ENCODE measurements at regions not wholly inside any gene's neighbourhood (a gene's known extent, or its start where the extent isn't known, plus 50 kb on each side); places are given as distances from the start of the nearest gene placed in this dataset.
"Not testable (repeated sequence)": the region's sequence is repeated elsewhere in the genome, so short reads cannot be mapped to it uniquely, and the experiment has no call there.

- no peak for DNase-seq (ENCODE audit: low spot score)
Observed at GRCh38 chr14:106044515-106044914, 518.1 kb downstream of the TMEM121 start.

DNA sequence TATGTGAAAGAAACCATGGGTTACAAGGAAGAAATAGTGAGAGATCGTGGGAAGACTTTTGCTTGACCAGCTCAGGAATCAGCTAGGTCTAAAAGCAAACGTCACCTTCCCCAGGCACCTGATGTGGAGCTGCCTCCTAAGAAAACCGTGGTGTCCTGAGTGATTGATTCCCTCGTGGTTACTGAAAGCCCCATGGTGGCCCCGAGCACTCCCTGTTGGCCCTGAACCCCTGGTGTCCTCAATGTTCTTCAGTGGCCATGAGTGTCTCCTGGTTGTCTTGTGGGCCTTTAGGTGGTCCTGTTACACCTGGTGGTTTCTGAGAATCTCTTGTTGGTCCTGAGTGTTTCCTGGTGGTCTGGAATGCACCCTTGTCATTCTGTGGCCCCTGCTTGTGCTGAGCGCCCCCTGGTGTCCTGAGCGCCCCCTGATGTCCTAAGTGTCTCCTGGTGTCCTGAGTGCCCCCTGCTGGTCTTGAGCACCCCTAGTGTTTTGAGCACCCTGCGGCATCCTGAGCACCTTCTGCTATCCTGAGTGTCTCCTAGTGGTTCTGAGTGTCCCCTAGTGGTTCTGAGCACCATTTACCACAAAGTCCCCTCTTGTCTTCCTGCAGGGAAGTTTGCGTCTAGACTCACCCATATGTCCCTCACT is 518.7 kb downstream of the TMEM121 start:
- DNase-seq (ENCODE audit: low spot score): no peak

DNA sequence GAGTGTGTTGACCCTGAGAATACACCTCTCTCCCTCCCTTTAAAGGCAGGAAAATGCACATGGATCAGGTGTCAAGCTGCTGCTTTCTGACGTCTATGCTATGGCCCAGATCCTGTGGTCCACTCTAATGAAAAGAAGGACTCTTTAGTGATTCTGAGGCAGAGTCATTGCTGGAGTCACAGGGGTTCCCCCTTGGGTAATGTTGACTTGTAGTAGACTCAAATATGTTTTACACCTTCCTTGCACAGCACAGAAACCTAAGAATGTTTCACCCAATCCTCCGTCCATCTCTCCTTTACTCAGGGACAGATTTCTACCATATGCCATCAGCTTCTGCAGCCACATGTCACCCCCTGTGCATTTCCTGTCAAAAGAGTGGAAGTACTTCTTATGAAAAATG is 525.4 kb downstream of the TMEM121 start:
- no peak for DNase-seq (ENCODE audit: low spot score)

DNA sequence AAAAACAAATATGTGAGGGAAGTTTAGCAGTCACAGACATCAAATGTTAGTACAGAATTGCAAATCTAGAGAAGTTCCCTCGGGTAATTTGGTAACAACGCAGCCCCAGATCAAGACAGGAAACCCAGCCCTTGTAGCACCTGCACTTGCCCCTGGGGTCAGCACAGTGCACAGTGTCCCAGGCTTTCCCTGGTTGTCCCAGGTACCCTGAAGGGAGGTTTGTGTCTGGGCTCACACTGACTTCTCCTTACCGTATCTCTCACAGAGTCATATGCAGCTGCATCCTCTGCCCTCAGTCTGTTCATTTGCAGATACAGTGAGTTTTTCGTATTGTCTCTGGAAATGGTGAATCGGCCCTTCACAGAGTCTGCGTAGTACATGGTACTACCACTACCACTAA is 528.9 kb downstream of the TMEM121 start:
- no peak for DNase-seq (ENCODE audit: low spot score)

DNA sequence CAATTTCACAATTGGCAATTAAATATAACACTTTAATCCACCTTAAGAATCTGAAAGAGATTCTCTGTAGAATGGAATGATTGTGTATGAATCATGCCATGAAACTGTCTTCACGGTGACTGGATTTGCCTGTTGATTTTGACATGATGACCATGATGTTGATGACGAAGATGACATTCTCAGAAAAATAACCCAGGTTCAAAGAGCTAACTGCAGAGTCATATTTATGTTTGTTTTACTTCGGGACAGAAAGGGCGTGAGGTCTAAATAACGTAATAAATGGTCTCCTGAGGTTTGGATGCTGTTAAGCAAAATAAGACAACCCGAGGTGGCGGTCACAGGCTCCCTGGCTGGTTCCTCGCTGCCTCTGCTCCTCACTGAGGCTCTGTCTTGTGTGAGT is 532.0 kb downstream of the TMEM121 start:
- DNase-seq (ENCODE audit: low spot score): no peak

GRCh38 chr14:106060276-106060975 is 534.0 kb downstream of the TMEM121 start:
- no peak for DNase-seq (ENCODE audit: low spot score)

- not testable (repeated sequence) for DNase-seq (ENCODE audit: low spot score)
Observed at GRCh38 chr14:106061877-106062500, 535.6 kb downstream of the TMEM121 start.

DNA sequence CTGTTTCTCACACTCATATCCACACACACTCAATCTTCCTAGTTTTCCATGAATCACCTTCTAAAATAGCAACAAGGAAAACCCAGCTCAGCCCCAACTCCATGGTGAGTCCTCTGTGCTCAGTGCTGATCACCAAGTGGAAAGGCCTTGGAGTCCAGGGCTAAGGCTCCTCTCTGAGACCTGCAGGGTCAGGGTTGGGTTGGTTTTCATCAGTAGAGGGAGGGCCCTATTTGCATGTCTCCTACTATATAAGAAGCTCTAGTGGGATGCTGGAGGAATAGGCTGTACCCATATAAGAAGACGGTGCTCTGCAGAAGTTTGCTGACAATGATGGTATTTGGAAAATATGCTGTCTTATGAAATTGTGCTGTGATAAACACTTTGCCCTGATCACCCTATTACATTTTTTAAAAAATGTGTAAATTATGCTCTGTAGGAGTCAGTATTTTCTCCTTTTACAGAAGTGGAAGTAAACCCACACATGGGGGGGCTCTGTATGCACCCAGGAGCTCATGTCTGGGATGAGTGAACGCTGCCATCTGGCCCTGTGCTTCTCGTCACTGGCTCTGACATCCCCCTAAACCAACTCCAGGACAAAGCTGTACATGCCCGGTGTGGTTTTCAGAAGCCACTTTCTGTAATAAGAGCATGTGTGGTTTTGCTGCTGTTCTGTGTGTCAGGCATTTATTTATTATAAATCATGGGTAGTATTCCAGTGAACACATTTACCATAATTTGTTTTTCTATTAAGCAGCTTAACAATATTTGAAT is 536.3 kb downstream of the TMEM121 start:
- DNase-seq (ENCODE audit: low spot score): no peak

- no peak for DNase-seq (ENCODE audit: low spot score)
Observed at GRCh38 chr14:106067935-106068334, 541.6 kb downstream of the TMEM121 start.

DNA sequence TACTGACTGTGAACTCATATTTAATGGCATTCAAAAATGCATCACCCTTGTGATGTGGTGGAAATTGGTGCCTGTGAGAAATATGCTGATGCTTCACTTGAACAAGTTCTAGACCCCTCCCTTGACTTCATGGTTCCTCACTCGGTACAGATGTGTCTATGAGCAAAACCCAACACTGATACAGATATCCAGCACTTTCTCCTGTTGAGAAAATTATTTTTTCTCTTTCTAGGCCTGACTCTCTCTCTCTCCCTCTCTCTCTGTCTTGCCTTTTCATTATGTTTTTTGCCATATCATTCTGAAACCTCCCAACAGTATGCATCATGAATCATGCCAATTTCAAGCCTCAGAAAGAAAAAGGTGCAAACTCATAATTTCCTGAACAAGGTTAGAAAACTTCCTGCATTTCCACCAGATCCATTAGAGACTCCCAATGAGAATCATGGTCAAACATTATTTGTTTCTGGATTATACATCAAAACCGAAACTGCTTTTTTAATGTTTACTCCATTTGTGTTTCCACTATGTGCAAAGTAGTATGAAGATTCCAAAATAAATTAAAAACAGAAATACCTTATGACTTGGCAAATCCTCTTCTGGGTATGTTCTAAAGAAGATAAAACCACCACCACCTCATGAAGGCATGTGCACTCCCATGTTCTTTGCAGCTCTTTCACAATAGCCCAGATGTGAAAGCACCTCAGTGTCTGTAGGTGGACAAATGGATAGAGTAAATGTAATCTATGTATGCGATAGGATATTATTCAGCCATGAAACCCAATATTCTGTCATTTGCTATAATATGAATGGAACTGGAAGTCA is 543.6 kb downstream of the TMEM121 start:
- no peak for DNase-seq (ENCODE audit: low spot score)

GRCh38 chr14:106080922-106081321 is 554.5 kb downstream of the TMEM121 start:
- DNase-seq (ENCODE audit: low spot score): no peak

GRCh38 chr14:106081721-106082120 is 555.3 kb downstream of the TMEM121 start:
- not testable (repeated sequence) for DNase-seq (ENCODE audit: low spot score)

DNA sequence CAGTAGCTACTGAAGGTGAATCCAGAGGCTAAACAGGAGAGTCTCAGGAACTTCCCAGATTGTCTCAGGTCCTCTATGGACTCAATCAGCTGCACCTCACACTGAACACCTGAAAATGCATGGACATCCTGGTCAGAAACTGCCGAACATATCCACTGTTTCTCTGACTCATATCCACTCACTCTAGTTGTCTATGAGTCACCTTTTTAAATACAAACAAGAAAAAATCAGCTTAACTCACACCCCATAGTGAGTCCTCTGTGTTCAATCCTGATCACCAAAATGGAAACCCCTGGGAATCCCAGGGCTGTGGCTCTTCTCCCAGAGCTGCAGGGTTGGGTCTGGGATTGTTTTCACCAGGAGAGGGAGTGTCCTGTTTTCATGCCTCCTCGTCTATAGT is 556.7 kb downstream of the TMEM121 start:
- no peak for DNase-seq (ENCODE audit: low spot score)

GRCh38 chr14:106087837-106088236 is 561.5 kb downstream of the TMEM121 start:
- no peak for DNase-seq (ENCODE audit: low spot score)

- not testable (repeated sequence) for DNase-seq (ENCODE audit: low spot score)
Observed at GRCh38 chr14:106088860-106089259, 562.5 kb downstream of the TMEM121 start.

- DNase-seq (ENCODE audit: low spot score): no peak
Observed at GRCh38 chr14:106094654-106095189, 568.3 kb downstream of the TMEM121 start.

DNA sequence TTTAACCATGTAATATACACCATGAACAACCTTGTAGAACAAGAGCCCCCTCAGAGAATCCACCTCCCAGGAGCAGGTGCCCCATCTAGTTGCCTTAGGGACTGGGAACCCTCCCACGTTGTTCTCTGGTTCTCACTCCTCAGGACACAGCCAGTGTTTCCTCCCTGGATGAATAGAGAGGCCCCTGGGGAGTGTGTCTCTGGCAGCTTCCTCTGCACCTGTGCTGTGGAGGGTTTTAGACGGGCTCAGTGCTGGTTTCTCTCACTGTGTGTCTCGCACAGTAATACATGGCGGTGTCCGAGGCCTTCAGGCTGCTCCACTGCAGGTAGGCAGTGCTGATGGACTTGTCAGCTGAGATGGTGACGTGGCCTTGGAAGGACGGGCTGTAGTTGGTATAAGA is 581.3 kb downstream of the TMEM121 start:
- DNase-seq (ENCODE audit: low spot score): no peak

- no peak for DNase-seq (ENCODE audit: low spot score)
Observed at GRCh38 chr14:106109337-106109736, 583.0 kb downstream of the TMEM121 start.

DNA sequence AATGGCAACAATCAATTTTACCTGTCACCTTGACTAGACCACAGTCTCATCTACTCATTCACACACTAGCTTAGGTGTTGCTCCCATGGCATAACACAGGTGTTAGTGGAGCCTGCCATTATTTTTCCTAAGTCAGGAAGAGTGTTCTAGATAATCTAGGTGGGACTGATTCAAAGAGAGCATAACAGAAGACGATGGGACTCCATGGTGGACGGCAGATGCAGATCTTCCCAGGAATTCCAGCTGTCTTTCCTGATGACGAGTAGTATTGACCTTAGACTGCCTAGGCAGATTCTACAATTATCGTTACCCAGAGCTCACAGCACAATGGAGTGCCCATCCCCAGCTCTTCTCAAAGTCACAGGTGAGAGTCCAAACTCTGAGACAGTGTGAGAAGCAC is 589.0 kb downstream of the TMEM121 start:
- DNase-seq (ENCODE audit: low spot score): no peak

DNA sequence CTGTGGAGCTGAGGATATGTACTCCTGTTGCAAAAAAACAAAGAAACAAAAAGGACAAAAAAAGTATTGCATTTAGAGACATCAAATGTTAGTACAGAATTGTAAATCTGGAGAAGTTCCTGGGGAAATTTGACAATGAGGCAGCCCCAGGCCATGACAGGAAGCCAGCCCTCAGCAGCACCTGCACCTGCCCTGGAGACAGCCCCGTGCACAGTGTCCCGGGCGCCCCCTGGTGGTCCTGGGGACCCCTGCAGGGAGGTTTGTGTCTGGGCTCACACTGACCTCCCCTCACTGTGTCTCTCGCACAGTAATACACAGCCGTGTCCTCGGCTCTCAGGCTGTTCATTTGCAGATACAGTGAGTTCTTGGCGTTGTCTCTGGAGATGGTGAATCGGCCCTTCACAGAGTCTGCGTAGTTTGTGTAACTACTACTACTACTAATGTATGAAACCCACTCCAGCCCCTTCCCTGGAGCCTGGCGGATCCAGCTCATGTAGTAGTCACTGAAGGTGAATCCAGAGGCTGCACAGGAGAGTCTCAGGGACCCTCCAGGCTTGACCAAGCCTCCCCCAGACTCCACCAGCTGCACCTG is 590.1 kb downstream of the TMEM121 start:
- DNase-seq (ENCODE audit: low spot score): not testable (repeated sequence)

- DNase-seq (ENCODE audit: low spot score): no peak
Observed at GRCh38 chr14:106120101-106120500, 593.7 kb downstream of the TMEM121 start.

Data from left forelimb (tissue), 1 donor.